NCI-H1417 (cell line): ENCODE measurements at regions not wholly inside any gene's neighbourhood (a gene's known extent, or its start where the extent isn't known, plus 50 kb on each side); places are given as distances from the start of the nearest gene placed in this dataset.

Experiments
- DNase-seq, 3 experiments: peaks; one replicate each; lab custom pipeline; 2025; lab: John Stamatoyannopoulos, UW

- no peak for DNase-seq
Measured at GRCh38 chr7:36006636-36007229, 146.3 kb upstream of the EEPD1 start.

- peak in 1 of 3 experiments; percentile 8 for DNase-seq
Measured at GRCh38 chr7:36010656-36011587, 142.1 kb upstream of the EEPD1 start.

GRCh38 chr7:36011588-36011965 lies 141.5 kb upstream of the EEPD1 start:
- DNase-seq: no peak

GRCh38 chr7:36013246-36014014 lies 139.6 kb upstream of the EEPD1 start:
- DNase-seq: no peak

- DNase-seq: no peak
Measured at GRCh38 chr7:36014961-36015360, 138.1 kb upstream of the EEPD1 start.

- DNase-seq: no peak
Measured at GRCh38 chr7:36015733-36016132, 137.3 kb upstream of the EEPD1 start.

GRCh38 chr7:36016648-36017047 lies 136.4 kb upstream of the EEPD1 start:
- DNase-seq: no peak

DNA sequence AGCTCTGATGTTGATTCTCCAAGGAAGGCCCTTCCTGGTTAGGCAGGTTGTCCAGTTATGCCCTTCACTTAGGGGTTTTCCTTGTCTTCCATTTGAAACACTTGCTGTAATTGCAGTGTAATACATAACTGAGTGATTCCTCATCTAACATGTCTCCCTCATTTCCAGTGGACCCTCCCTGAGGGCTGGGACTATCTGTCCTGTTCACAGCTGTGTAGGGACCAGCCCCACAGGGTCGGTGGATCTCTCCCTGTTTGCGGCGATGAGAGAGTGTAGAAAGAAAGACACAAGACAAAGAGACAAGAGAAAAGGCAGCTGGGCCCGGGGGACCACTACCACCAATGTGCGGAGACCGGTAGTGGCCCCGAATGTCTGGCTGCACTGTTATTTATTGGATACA lies 135.9 kb upstream of the EEPD1 start:
- DNase-seq: no peak

- no peak for DNase-seq
Measured at GRCh38 chr7:36018816-36019484, 134.1 kb upstream of the EEPD1 start.

DNA sequence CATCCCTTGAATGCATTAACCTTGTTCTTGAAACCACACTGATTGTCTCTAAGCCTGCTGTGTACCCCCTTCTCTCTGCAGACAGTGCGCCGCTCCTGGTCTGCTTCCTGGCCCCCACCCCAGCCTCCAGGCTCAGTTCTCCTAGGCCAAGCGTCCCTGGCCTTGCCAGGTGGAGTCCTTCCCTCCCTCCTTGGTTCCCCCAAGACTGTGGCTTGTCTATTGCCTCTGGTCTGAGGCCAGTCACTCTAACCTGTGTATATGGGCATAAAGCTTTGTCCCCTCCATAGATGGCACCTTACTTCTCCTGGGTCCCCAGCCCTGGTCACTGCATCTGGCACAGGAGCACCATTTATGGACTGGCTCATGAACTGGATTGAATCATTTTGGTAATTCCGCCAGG lies 133.5 kb upstream of the EEPD1 start:
- DNase-seq: no peak

- no peak for DNase-seq
Measured at GRCh38 chr7:36019980-36020379, 133.1 kb upstream of the EEPD1 start.

DNA sequence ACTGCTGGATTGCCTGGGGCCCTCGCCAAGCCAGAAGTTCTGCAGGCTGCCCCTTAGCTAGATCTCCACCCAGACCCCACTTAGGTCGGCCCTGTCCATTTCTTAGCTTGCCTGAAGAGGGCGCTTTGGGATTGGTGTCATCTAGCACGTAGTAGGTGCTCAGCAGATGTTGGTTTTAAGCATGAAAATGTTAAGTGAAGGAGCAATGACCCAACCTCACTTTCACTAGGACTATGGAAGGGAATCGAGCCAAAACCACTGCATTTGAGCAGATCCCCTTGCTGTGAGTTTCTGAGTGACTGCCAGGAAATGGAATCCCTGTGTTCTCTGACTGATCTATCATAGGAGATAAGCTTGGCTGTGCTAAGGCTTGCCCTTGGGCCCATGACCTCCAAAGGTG lies 131.7 kb upstream of the EEPD1 start:
- DNase-seq: peak in 1 of 3 experiments; percentile 10

DNA sequence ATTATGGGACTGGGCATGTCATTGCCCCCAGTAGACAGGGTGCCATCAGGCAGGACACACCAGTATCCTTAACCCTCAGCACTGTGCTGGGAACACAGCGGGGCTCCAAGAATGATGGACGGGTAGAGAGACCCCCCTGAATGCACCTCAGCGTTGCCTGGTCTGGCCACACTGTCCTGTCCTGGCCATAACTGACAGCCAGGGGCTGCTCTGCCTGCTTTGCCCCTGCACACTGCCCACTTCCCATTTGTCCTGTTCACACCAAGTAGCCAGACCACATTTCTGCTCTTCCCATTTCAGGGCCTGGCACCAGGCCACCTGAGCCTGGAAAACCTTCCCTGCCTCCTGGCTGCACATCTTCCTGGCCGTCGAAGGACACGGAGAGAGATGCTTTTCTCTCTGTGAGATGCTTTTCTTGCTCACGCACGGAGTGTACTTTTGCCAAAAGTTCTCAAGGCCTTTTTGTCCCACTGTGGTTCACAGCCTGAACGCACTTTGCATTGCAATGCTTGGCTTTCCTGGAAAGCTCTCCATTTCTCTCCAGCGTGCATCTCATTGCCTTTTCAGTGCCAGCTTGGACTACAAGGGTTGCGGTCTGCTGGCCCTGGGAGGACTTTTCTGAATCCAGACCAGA lies 131.0 kb upstream of the EEPD1 start:
- no peak for DNase-seq

DNA sequence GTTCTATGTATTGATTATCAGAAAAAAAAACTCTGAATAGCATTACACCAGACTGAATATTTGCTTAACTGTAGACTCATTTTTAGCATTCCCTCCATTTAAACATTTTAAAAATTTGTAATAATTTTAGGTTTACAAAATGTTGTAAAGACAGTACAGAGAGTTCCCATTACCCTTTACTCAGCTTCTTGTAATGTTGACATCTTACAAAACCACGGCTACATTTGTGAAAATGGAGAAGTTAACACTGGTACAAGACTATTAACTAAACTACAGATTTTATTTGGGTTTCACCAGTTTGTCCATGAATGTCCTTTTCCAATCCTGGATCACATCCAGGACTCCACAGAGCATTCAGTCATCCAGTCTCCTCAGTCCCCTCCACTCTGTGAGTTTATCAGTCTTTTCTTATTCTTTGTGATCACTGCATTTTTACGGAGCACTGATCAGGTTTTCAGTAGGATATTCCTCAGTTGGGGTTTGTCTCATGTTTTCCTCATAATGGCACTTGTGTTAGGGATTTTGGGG lies 130.0 kb upstream of the EEPD1 start:
- no peak for DNase-seq

GRCh38 chr7:36025190-36025589 lies 127.9 kb upstream of the EEPD1 start:
- no peak for DNase-seq

DNA sequence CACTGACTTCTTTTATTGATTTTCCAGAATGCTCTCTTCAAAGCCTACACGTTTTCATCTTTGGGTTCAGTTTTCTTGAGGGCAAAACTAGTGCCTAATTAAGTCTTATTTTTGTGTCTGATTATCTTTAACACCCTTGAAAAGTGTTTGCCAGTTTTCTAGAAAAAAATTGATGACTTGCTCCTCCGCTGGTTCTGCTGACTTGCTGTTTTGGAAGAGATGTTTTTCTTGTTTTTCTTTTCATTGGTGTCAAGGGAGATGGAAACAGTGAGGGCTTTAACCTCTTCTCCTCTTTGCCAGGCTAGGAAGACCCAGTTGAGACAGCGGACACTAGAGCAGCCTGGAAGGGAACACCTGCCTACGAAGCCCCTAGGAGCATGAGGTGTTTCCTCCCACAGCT lies 123.7 kb upstream of the EEPD1 start:
- DNase-seq: no peak

GRCh38 chr7:36029853-36030515 lies 123.1 kb upstream of the EEPD1 start:
- no peak for DNase-seq

DNA sequence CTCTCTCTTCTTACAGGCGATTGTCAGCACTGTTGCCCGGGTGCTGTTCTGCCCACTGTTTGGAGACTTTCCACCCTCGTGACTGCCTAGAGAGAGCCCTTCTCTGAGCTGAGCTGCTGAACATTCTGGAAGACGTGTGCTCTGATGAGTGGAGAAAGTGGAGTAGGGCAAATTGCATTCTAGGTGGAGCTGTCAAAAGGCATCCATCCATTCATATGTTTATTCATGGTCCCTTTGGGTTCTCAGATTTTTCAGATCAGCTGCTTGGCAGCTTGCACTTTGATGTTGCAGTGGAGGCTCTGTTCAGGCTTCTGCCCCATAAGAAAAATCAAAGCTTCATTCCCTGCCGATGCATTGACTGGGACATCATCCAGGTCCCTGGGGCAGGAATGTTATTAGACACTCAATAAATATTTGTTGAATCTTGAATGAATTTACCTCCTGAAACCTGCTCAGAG lies 120.7 kb upstream of the EEPD1 start:
- no peak for DNase-seq

DNA sequence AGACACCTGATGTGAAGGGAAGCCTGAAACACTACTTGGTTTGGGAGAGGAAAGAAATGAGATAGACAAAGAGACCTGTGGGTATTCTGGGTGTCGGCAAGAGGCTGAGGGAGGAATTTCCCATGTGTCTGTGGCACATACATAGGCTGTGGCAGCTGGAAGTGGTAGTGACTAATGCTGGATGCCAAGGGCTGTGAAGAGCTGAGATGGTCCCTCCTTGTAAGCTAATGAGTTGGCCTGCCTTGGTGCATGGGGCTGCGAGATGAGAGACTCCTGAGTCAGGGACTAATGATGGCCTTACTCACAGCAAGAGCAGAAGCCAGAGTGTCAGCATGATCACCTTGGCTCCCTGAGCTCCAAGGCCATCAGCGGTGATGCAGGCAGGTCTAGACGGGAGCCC lies 119.0 kb upstream of the EEPD1 start:
- no peak for DNase-seq

DNA sequence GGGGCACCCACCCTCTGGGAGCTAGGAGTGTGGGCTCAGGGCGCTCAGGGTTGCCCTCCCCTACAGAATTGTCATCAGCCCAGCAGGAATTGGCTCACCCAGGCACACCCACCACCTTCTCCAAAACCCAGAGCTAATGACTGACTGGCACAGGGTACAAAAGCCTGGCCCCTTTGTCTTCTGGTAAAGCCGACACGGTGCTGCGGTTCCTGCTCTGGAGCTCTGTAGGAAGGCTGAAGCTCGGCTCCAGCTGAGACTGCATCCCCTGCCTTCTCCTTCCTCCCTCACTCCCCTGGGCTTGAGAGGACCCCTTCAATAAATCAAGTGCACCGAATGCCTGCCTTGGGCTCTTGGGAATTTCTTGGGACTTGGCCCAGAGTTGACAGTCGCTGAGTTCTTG lies 117.9 kb upstream of the EEPD1 start:
- no peak for DNase-seq

GRCh38 chr7:36036590-36036989 lies 116.5 kb upstream of the EEPD1 start:
- DNase-seq: no peak
